Lower leg skin (tissue), 3 donors: ENCODE measurements at regions not wholly inside any gene's neighbourhood (a gene's known extent, or its start where the extent isn't known, plus 50 kb on each side); places are given as distances from the start of the nearest gene placed in this dataset.

Experiments used
- POLR2A ChIP-seq, 2 donors: fragments of 450-650 bp; IDR thresholded peaks; one replicate each; pipeline ENCODE4 v1.6.1; 2016 to 2017; ENCODE audit warnings: antibody characterized with exemption in 2 of 2, mild to moderate bottlenecking in 1 of 2, moderate library complexity in 1 of 2
- TF ChIP-seq, protein P1 (sequence below), 3 donors: fragments of 450-650 bp; IDR thresholded peaks; one replicate each; pipeline ENCODE4 v1.5.1; 2016; ENCODE audit warnings: antibody characterized with exemption in 3 of 3, mild to moderate bottlenecking in 3 of 3, moderate library complexity in 2 of 3

- TF ChIP-seq, protein P1, sequence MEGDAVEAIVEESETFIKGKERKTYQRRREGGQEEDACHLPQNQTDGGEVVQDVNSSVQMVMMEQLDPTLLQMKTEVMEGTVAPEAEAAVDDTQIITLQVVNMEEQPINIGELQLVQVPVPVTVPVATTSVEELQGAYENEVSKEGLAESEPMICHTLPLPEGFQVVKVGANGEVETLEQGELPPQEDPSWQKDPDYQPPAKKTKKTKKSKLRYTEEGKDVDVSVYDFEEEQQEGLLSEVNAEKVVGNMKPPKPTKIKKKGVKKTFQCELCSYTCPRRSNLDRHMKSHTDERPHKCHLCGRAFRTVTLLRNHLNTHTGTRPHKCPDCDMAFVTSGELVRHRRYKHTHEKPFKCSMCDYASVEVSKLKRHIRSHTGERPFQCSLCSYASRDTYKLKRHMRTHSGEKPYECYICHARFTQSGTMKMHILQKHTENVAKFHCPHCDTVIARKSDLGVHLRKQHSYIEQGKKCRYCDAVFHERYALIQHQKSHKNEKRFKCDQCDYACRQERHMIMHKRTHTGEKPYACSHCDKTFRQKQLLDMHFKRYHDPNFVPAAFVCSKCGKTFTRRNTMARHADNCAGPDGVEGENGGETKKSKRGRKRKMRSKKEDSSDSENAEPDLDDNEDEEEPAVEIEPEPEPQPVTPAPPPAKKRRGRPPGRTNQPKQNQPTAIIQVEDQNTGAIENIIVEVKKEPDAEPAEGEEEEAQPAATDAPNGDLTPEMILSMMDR (IDR thresholded peaks at IDR 0.05), result no peak
- TF ChIP-seq POLR2A (IDR thresholded peaks at IDR 0.05), result no peak
Observed at GRCh38 chr6:114465511-114465910, 122.7 kb upstream of the HS3ST5 start.
